Activated T-helper 9 cell treated with anti-CD3 and anti-CD28 coated beads, Interleukin-2, amount 50 U/mL, for 16 hours (primary cell): ENCODE measurements at regions not wholly inside any gene's neighbourhood (a gene's known extent, or its start where the extent isn't known, plus 50 kb on each side); places are given as distances from the start of the nearest gene placed in this dataset.

ENCODE experiments used
- DNase-seq: peaks from one replicate; pipeline ENCODE4 v3.0.0-alpha.2; 2020; ENCODE audit warnings: low read depth

GRCh38 chrX:14476205-14476604 lies 53.1 kb upstream of the GLRA2 start:
- no peak for DNase-seq

- DNase-seq = no peak
These were observed 79.6 kb upstream of the GLRA2 start for GRCh38 chrX:14449773-14450172.

DNA sequence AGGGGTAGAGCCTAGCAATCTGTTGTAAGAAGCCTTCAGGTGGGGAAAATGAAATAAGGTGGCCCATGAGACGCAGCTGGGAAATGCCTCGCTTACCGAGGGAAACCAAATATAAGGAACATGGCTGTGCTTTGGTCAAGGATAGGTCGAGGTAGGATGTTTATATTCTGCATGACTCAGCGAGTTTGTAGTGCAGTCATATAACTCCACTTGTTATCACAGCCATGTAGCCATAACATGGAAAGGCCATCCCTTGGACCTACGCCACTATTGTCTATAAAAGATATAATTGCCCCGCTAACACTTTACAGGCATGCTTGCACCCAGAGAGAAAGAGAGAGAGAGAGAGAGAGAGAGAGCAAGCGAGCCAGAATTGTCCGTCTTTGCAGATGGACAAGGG lies 80.9 kb upstream of the GLRA2 start:
- DNase-seq = no peak

GRCh38 chrX:14440106-14440505 lies 89.2 kb upstream of the GLRA2 start:
- DNase-seq = no peak

DNA sequence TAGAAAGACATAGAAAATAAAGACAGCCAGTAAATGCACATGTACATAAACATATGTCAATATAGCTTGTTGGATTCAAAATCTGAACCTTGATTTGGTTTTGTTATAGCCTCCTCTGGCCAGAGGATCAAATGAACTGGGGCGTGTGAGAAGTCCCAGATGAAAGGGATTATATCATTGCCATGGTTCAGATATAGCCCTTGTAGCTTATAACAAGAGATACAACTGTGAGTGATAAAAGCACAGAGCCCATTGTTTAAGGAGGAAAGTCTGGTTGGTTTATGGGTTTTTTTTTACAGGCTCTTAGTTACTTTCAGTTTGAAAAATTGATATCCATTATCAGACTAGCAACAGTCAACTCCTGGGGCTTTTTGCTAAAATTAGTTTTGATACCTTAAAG lies 101.7 kb upstream of the GLRA2 start:
- no peak for DNase-seq

DNA sequence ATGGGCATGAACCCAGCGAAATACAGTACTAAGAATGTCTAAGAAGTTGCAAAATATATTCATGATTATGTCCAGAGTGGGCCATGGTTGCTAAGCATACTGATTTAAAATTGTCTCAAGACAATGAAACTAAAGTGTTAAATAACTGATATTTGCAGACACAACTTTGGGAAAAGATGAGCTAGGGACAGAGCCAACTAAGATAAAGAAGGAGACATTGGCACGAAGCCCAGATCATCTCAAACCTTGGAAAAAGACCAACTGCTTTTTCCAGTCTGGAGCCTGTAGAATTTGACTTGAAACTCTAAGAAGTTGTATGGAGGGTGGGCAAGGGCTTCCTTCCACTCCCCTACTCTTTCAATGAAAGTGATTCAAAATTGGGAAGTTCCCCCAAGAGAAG lies 108.5 kb upstream of the GLRA2 start:
- DNase-seq = no peak

DNA sequence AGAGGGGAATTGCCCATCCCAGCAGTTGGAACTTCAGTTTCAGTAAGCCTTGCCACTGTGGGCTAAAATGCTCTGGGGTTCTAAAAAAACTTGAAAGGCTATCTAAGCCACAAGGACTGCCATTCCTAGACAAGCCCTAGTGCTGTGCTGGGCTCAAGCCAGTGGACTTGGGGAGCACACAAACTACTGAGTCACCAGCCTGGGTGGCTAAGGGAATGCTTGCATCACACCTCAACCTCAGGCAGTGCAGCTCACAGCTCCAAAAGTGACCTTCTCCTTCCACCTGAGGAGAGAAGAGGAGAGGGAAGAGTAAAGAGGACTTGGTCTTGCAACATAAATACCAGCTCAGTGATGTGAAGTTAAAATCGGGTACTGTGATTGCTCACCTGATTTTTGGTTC lies 116.7 kb upstream of the GLRA2 start:
- no peak for DNase-seq

DNA sequence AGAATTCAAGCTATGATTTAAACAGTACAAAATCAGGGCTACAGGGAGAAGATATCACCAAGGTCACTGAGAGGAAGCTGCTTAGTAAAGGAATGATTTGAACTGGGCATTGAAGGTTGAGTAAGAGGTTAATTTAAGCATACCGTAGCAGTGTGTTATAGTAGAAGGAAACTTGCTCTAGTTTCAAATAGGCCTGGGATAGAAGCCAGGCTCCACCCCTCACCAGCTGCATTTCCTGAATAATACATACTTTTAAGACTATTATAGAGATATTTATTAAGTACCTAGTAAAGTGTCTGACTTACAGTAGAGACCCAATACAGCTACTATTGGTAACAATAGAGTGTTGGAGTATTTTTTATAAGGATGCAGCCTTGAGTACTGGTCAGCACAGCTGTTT lies 118.0 kb upstream of the GLRA2 start:
- DNase-seq = no peak

DNA sequence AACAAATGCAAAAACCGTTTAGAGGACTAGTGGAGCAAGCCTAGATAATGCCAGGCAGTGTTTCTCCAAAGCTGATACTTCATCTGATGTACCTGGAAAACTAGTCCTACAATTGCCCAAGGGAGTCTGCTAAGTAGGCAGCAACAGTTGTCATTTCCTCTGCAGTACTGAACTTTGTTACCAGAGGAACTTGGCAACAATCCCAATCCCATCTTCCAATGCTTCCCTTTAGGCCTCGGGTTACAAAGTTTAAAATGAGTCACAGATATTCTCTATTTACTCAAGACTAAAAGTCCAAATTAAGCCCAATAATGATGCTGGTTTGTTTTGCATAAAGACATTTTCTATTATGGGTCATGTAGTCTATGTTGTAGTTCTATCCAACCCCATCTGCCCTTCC lies 120.0 kb upstream of the GLRA2 start:
- DNase-seq = no peak

DNA sequence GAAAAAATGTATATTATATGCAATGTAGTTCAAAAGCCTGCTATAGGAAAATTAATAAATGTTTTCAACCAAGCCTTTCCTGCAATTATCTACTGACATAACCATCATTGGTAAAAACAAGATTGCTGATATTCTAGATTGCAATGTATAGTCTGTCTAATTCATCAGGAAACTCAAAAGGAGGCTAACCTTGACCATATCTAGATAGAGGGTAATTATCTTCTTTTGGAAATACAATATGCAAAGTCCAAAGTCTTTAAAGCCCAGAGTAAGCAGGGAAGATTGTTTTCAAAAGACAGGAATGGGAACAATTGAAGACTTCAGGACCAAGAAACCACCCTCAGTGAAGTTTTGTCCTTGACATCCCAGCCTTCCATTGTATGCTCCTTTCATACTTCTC lies 123.1 kb upstream of the GLRA2 start:
- no peak for DNase-seq

GRCh38 chrX:14398725-14399124 lies 130.6 kb upstream of the GLRA2 start:
- no peak for DNase-seq

GRCh38 chrX:14389682-14390081 lies 139.7 kb upstream of the GLRA2 start:
- no peak for DNase-seq

- no peak for DNase-seq
These were observed 142.4 kb upstream of the GLRA2 start for GRCh38 chrX:14386981-14387380.

DNA sequence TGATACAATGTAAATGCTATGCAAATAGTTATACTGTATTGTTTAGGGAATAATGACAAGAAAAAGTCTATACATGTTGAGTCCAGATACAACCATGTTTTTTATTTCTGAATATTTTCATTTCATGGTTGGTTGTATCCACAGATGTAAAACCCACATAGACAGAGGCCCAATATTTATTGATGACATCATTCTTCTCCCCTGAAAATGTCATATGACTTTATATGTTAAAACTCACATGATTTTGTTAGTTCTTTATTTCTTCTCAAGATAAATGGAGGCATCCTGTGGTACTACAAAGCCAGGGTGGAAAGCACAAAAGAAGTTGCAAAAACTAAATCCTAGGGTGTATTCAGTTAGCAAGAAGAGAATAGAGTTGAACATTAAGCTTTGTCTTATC lies 149.3 kb upstream of the GLRA2 start:
- DNase-seq = no peak

- DNase-seq = no peak
These were observed 151.9 kb upstream of the GLRA2 start for GRCh38 chrX:14377427-14377826.

- no peak for DNase-seq
These were observed 165.6 kb upstream of the GLRA2 start for GRCh38 chrX:14363728-14364127.

DNA sequence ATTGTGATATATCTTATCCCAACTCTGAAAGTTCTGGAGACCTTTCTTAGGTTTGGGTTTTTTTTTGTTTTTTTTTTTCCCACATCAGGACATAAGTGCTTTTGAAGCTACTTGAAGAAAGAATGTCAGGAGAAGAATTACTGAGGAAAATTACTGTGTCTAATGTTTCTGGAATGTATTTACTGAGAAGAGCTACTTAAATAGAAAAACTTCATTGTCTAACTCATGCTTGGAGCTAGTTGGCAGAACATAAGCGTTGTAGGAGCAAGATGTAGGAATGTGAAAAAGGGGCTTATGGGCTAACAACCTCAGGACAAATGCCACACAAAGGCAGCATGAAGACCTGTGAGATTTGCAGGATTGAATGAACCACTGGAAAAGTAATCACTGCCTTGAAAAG lies 166.6 kb upstream of the GLRA2 start:
- no peak for DNase-seq

GRCh38 chrX:14361435-14361834 lies 167.9 kb upstream of the GLRA2 start:
- DNase-seq = no peak

GRCh38 chrX:14359727-14360126 lies 169.6 kb upstream of the GLRA2 start:
- no peak for DNase-seq

GRCh38 chrX:14359316-14359715 lies 170.0 kb upstream of the GLRA2 start:
- no peak for DNase-seq

- no peak for DNase-seq
These were observed 172.0 kb upstream of the GLRA2 start for GRCh38 chrX:14357314-14357713.

DNA sequence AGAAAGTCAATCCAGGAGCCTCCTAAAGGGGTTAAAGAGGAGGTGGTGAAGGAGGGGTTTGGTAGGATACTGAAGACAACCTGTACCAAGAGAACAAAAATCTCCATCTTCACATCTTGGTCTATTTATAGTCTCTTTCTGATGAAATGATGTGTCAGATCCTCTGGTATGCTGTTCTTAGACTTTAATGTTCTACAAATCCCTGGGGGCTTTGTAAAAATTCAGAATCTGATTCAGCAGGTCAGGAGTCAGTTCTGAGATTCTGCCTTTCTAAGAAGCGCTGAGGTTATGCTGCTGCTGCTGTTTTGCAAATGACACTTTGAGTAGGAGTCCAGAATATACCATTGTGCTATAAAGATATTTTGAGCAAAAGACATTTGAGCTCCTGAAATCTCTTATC lies 172.9 kb upstream of the GLRA2 start:
- no peak for DNase-seq

- DNase-seq = no peak
These were observed 173.8 kb upstream of the GLRA2 start for GRCh38 chrX:14355556-14355955.

DNA sequence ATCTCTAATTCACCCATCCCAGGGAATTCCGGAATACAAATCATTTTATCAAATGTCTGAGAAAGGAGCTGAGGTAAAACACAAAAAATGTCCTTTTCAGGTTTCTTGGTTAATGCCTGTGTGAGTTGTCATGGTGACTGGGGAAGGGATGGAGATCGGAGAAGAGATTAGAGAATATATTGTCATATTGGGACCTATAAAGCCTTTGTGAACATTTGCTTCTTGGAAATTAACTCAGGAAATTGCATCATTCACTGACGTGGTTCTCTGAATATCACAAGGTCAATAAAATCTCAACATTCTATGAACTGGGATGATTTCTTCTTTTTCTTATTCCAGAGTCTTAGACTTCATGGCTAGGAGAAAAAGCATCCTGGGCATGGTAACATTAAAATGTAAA lies 174.8 kb upstream of the GLRA2 start:
- DNase-seq = no peak

DNA sequence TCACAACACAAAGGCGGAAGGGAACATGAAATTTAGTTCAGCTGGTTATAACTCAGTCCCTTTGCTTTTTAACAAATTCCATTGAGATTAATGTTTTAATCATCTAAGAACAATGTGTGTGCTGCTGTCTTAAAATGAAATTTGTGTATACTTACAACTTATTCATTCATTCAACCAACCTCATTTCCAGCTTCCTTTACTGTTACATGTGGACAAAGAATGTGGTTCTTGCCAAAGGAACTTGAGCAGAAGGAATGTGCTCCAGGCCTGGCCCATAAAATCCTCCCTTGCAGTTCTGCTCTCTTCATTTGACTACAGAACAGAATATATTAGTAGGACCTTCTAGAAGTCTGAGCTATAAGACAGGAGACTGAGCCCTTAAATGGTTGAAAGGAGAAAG lies 176.8 kb upstream of the GLRA2 start:
- no peak for DNase-seq
